ENCODE measurements at regions not wholly inside any gene's neighbourhood (a gene's known extent, or its start where the extent isn't known, plus 50 kb on each side); places are given as distances from the start of the nearest gene placed in this dataset.

DNA sequence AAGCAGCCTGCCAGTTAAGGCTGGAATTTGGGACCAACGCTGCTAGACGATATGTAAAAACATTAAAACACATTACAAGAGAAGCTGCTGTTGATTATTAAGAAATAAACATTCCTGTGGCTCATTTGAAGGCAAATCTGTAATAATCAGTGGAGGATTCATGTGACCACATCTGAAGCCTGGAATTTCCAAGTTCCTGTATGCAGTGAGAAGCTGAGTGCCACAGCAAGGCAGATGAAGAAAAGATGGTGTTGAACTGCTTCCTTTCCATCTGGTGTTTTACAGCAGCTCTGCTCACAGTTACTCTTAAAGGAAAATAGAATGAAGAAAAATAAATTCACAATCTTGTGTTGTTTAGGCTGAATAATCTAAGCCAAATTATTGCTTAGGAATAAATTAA lies 139.3 kb upstream of the ROBO2 start:
- Histone ChIP-seq H3K4ac (ENCODE audit: low read depth, low read length) (no peak overlapping the region), H3K14ac (ENCODE audit: low read length) (no peak overlapping the region), H3K4me3 (ENCODE audit: low read depth, low read length) (no peak overlapping the region), H3K18ac (ENCODE audit: low read length) (no peak overlapping the region), H3K36me3 (ENCODE audit: control insufficient read depth in 1 of 2, insufficient read depth in 2 of 2, low read length in 2 of 2) (no peaks in the 10 kb centered on the region), H2BK5ac (ENCODE audit: low read depth, low read length, poor library complexity) (no peak overlapping the region), H3K4me2 (ENCODE audit: low read length) (no peak overlapping the region), H3K27me3 (ENCODE audit: insufficient read depth, low read length) (no peaks in the 10 kb centered on the region), H3K9me3 (ENCODE audit: insufficient read depth, low read depth, low read length) (no peaks in the 10 kb centered on the region), H3K27ac (ENCODE audit: low read depth, low read length) (no peak overlapping the region), H3K4me1 (ENCODE audit: control insufficient read depth in 1 of 2, insufficient read depth in 2 of 2, low read length in 2 of 2) (no peaks in the 10 kb centered on the region), H3K9ac (ENCODE audit: low read length) (no peak overlapping the region), H2BK12ac (ENCODE audit: low read length) (no peak overlapping the region), H4K8ac (ENCODE audit: low read depth, low read length) (no peak overlapping the region), H2AK5ac (ENCODE audit: low read length) (no peak overlapping the region), H4K91ac (ENCODE audit: low read depth, low read length) (no peak overlapping the region), H2BK120ac (ENCODE audit: insufficient read depth, low read length, poor library complexity) (no peak overlapping the region), H3K79me1 (ENCODE audit: low read length) (no peaks in the 10 kb centered on the region), H2AFZ (ENCODE audit: insufficient read depth, low read length, poor library complexity) (no peak overlapping the region), H4K12ac (ENCODE audit: low read depth, low read length) (no peak overlapping the region), H3K79me2 (ENCODE audit: control insufficient read depth, insufficient read depth, low read length, poor library complexity) (no peaks in the 10 kb centered on the region), H3K23ac (ENCODE audit: low read length) (no peak overlapping the region)
- no CpG with 5 or more reads among the region's 2 CpGs for WGBS (ENCODE audit: extremely low coverage, insufficient coverage, insufficient read length)
- DNase-seq: no peak

DNA sequence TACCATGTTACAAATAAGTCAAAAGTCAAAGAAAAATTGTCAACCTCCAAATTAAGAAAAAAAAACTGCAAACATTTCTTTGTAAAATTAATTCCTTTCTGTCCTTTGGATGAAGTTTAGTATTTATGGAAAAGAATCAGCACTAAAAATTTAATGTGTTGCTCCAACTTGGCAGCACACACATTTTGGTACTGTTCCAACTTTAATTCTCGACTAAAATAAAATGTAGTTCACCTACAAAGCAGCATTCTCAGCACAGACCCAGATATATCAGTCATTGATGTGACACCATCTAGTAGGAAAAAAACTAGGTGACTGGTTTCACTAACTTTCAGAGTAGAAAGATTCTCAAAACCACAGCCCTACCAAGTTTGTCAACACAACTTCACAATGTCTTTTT lies 131.7 kb upstream of the ROBO2 start:
- Histone ChIP-seq H2AFZ (ENCODE audit: insufficient read depth, low read length, poor library complexity) (no peak overlapping the region), H3K14ac (ENCODE audit: low read length) (no peak overlapping the region), H3K4me2 (ENCODE audit: low read length) (no peak overlapping the region), H3K23ac (ENCODE audit: low read length) (no peak overlapping the region), H3K79me1 (ENCODE audit: low read length) (no peaks in the 10 kb centered on the region), H2BK12ac (ENCODE audit: low read length) (no peak overlapping the region), H3K36me3 (ENCODE audit: control insufficient read depth in 1 of 2, insufficient read depth in 2 of 2, low read length in 2 of 2) (no peaks in the 10 kb centered on the region), H3K27ac (ENCODE audit: low read depth, low read length) (no peak overlapping the region), H3K4me3 (ENCODE audit: low read depth, low read length) (no peak overlapping the region), H3K18ac (ENCODE audit: low read length) (no peak overlapping the region), H3K9me3 (ENCODE audit: insufficient read depth, low read depth, low read length) (no peaks in the 10 kb centered on the region), H4K12ac (ENCODE audit: low read depth, low read length) (no peak overlapping the region), H3K4me1 (ENCODE audit: control insufficient read depth in 1 of 2, insufficient read depth in 2 of 2, low read length in 2 of 2) (no peaks in the 10 kb centered on the region), H3K79me2 (ENCODE audit: control insufficient read depth, insufficient read depth, low read length, poor library complexity) (no peaks in the 10 kb centered on the region), H4K91ac (ENCODE audit: low read depth, low read length) (no peak overlapping the region), H3K27me3 (ENCODE audit: insufficient read depth, low read length) (no peaks in the 10 kb centered on the region), H4K8ac (ENCODE audit: low read depth, low read length) (no peak overlapping the region), H2BK5ac (ENCODE audit: low read depth, low read length, poor library complexity) (no peak overlapping the region), H2BK120ac (ENCODE audit: insufficient read depth, low read length, poor library complexity) (no peak overlapping the region), H2AK5ac (ENCODE audit: low read length) (no peak overlapping the region), H3K4ac (ENCODE audit: low read depth, low read length) (no peak overlapping the region), H3K9ac (ENCODE audit: low read length) (no peak overlapping the region)
- DNase-seq: no peak
- no CpG with 5 or more reads among the region's 1 CpG for WGBS (ENCODE audit: extremely low coverage, insufficient coverage, insufficient read length)

DNA sequence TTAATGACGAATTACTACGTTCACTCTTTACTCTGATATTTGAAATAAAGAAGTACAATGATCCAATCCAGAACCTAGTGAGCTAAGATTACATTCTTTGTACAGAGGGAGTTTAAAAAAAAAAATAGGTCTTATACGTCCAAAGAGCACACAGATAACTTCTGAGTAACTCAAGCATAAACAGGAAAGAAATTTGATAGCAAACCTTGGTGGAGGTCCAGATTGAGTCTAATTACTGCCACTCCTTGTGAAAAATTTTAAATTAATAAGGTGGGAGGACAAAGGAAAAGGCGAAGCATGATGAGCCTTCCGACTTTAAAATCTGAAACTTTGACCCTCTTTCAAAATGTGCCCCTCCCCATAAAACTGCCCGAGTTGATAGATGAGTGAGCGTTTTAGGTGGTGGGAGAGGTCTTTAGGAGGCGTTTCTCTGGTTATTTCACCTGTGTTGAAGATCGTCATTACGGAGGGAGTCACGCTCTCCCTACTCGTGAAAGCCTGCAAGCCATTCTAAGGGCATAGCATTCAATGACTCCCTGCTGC lies 127.0 kb upstream of the ROBO2 start:
- Histone ChIP-seq H3K36me3 (ENCODE audit: control insufficient read depth in 1 of 2, insufficient read depth in 2 of 2, low read length in 2 of 2) (no peaks in the 10 kb centered on the region), H2BK12ac (ENCODE audit: low read length) (no peak overlapping the region), H3K27me3 (ENCODE audit: insufficient read depth, low read length) (no peaks in the 10 kb centered on the region), H4K91ac (ENCODE audit: low read depth, low read length) (no peak overlapping the region), H3K79me1 (ENCODE audit: low read length) (no peaks in the 10 kb centered on the region), H3K4ac (ENCODE audit: low read depth, low read length) (no peak overlapping the region), H2AK5ac (ENCODE audit: low read length) (no peak overlapping the region), H3K23ac (ENCODE audit: low read length) (no peak overlapping the region), H3K4me1 (ENCODE audit: control insufficient read depth in 1 of 2, insufficient read depth in 2 of 2, low read length in 2 of 2) (no peaks in the 10 kb centered on the region), H4K8ac (ENCODE audit: low read depth, low read length) (no peak overlapping the region), H3K9me3 (ENCODE audit: insufficient read depth, low read depth, low read length) (no peaks in the 10 kb centered on the region), H3K14ac (ENCODE audit: low read length) (no peak overlapping the region), H2BK5ac (ENCODE audit: low read depth, low read length, poor library complexity) (no peak overlapping the region), H3K27ac (ENCODE audit: low read depth, low read length) (no peak overlapping the region), H3K9ac (ENCODE audit: low read length) (no peak overlapping the region), H2BK120ac (ENCODE audit: insufficient read depth, low read length, poor library complexity) (no peak overlapping the region), H3K18ac (ENCODE audit: low read length) (no peak overlapping the region), H3K79me2 (ENCODE audit: control insufficient read depth, insufficient read depth, low read length, poor library complexity) (no peaks in the 10 kb centered on the region), H4K12ac (ENCODE audit: low read depth, low read length) (no peak overlapping the region), H2AFZ (ENCODE audit: insufficient read depth, low read length, poor library complexity) (no peak overlapping the region), H3K4me3 (ENCODE audit: low read depth, low read length) (no peak overlapping the region), H3K4me2 (ENCODE audit: low read length) (no peak overlapping the region)
- no peak for DNase-seq
- WGBS (ENCODE audit: extremely low coverage, insufficient coverage, insufficient read length): no CpG with 5 or more reads among the region's 12 CpGs

- no peak overlapping the region for H2AFZ ChIP-seq (ENCODE audit: insufficient read depth, low read length, poor library complexity)
- no peak for DNase-seq
- no peak overlapping the region for H4K8ac ChIP-seq (ENCODE audit: low read depth, low read length)
- WGBS (ENCODE audit: extremely low coverage, insufficient coverage, insufficient read length): no CpG with 5 or more reads among the region's 3 CpGs
- no peaks in the 10 kb centered on the region for H3K27me3 ChIP-seq (ENCODE audit: insufficient read depth, low read length)
- no peak overlapping the region for H3K14ac ChIP-seq (ENCODE audit: low read length)
- H3K27ac ChIP-seq (ENCODE audit: low read depth, low read length): no peak overlapping the region
- no peak overlapping the region for H3K9ac ChIP-seq (ENCODE audit: low read length)
- H3K9me3 ChIP-seq (ENCODE audit: insufficient read depth, low read depth, low read length): no peaks in the 10 kb centered on the region
- no peak overlapping the region for H3K4ac ChIP-seq (ENCODE audit: low read depth, low read length)
- no peaks in the 10 kb centered on the region for H3K79me2 ChIP-seq (ENCODE audit: control insufficient read depth, insufficient read depth, low read length, poor library complexity)
- H3K23ac ChIP-seq (ENCODE audit: low read length): no peak overlapping the region
- no peak overlapping the region for H2AK5ac ChIP-seq (ENCODE audit: low read length)
- H2BK12ac ChIP-seq (ENCODE audit: low read length): no peak overlapping the region
- no peak overlapping the region for H3K4me3 ChIP-seq (ENCODE audit: low read depth, low read length)
- H3K18ac ChIP-seq (ENCODE audit: low read length): no peak overlapping the region
- H3K36me3 ChIP-seq (ENCODE audit: control insufficient read depth in 1 of 2, insufficient read depth in 2 of 2, low read length in 2 of 2): no peaks in the 10 kb centered on the region
- no peak overlapping the region for H2BK5ac ChIP-seq (ENCODE audit: low read depth, low read length, poor library complexity)
- no peak overlapping the region for H3K4me2 ChIP-seq (ENCODE audit: low read length)
- H4K12ac ChIP-seq (ENCODE audit: low read depth, low read length): no peak overlapping the region
- no peaks in the 10 kb centered on the region for H3K4me1 ChIP-seq (ENCODE audit: control insufficient read depth in 1 of 2, insufficient read depth in 2 of 2, low read length in 2 of 2)
- no peaks in the 10 kb centered on the region for H3K79me1 ChIP-seq (ENCODE audit: low read length)
- no peak overlapping the region for H2BK120ac ChIP-seq (ENCODE audit: insufficient read depth, low read length, poor library complexity)
- no peak overlapping the region for H4K91ac ChIP-seq (ENCODE audit: low read depth, low read length)
These were observed 122.5 kb upstream of the ROBO2 start for GRCh38 chr3:76917436-76917835.
